Tibial nerve (tissue), 4 donors: ENCODE measurements at regions not wholly inside any gene's neighbourhood (a gene's known extent, or its start where the extent isn't known, plus 50 kb on each side); places are given as distances from the start of the nearest gene placed in this dataset.

ENCODE experiments used
- CTCF ChIP-seq, 5 experiments: fragments of 200-600 bp in 3 of 5; fragments of 450-650 bp in 2 of 5; sonication (generic) in 3 of 5; IDR thresholded peaks; one replicate each; pipeline ENCODE4 v1.5.1; 2016 to 2019; ENCODE audit warnings: antibody characterized with exemption in 5 of 5, mild to moderate bottlenecking in 3 of 5, moderate library complexity in 2 of 5
- EP300 ChIP-seq, 2 donors: sonication (generic); formaldehyde crosslinking; IDR thresholded peaks; one replicate each; pipeline ENCODE4 v1.6.1; 2017; ENCODE audit warnings: antibody characterized with exemption in 2 of 2, mild to moderate bottlenecking in 1 of 2

- TF ChIP-seq CTCF (IDR thresholded peaks at IDR 0.05), result no peak
- TF ChIP-seq EP300 (IDR thresholded peaks at IDR 0.05), result no peak
Observed at GRCh38 chr12:107394693-107395092, 290.9 kb upstream of the PWP1 start.
